ENCODE measurements at regions not wholly inside any gene's neighbourhood (a gene's known extent, or its start where the extent isn't known, plus 50 kb on each side); places are given as distances from the start of the nearest gene placed in this dataset.
"Not testable (repeated sequence)": the region's sequence is repeated elsewhere in the genome, so short reads cannot be mapped to it uniquely, and the experiment has no call there.

DNA sequence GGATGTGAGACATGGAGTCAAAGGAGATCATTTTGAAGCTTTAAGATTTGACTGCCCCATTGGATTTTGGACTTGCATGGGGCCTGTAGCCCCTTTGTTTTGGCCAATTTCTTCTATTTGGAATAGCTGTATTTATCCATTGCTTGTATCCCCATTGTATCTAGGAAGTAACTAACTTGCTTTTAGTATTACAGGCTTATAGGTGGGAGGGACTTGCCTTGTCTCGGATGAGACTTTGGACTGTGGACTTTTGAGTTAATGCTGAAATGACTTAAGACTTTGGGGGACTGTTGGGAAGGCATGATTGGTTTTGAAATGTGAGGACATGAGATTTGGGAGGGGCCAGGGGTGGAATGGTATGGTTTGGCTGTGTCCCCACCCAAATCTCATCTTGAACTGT is 105.2 kb downstream of the FOXD2 start:
- TF ChIP-seq, protein P1, sequence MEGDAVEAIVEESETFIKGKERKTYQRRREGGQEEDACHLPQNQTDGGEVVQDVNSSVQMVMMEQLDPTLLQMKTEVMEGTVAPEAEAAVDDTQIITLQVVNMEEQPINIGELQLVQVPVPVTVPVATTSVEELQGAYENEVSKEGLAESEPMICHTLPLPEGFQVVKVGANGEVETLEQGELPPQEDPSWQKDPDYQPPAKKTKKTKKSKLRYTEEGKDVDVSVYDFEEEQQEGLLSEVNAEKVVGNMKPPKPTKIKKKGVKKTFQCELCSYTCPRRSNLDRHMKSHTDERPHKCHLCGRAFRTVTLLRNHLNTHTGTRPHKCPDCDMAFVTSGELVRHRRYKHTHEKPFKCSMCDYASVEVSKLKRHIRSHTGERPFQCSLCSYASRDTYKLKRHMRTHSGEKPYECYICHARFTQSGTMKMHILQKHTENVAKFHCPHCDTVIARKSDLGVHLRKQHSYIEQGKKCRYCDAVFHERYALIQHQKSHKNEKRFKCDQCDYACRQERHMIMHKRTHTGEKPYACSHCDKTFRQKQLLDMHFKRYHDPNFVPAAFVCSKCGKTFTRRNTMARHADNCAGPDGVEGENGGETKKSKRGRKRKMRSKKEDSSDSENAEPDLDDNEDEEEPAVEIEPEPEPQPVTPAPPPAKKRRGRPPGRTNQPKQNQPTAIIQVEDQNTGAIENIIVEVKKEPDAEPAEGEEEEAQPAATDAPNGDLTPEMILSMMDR (IDR thresholded peaks at IDR 0.05) = not testable (repeated sequence)
- TF ChIP-seq POLR2A (IDR thresholded peaks at IDR 0.05) = not testable (repeated sequence)

Data from Peyer's patch (tissue), 4 donors.